ENCODE measurements at regions not wholly inside any gene's neighbourhood (a gene's known extent, or its start where the extent isn't known, plus 50 kb on each side); places are given as distances from the start of the nearest gene placed in this dataset.

DNA sequence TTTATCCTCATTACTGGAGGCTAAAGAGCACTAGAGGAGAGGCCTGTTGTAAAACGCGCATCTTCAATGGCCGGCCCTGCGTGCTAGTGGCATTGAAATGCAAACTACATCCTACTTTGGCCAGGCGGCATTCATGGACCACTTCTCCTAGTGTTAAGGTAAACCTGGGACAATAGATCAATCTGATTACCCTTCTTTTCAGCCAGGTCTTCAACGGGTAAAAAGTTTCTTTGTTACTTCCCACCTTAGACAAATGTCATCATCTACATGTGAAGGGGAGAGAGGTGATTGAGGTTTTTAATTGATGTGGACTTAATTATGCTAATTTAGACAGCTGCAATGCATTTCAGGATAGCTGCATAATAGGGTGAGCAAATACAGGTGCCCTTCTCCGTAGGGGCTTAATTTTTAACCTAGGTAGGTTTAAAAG lies 628.0 kb downstream of the ZEB2 start:
- TF ChIP-seq, protein P1, sequence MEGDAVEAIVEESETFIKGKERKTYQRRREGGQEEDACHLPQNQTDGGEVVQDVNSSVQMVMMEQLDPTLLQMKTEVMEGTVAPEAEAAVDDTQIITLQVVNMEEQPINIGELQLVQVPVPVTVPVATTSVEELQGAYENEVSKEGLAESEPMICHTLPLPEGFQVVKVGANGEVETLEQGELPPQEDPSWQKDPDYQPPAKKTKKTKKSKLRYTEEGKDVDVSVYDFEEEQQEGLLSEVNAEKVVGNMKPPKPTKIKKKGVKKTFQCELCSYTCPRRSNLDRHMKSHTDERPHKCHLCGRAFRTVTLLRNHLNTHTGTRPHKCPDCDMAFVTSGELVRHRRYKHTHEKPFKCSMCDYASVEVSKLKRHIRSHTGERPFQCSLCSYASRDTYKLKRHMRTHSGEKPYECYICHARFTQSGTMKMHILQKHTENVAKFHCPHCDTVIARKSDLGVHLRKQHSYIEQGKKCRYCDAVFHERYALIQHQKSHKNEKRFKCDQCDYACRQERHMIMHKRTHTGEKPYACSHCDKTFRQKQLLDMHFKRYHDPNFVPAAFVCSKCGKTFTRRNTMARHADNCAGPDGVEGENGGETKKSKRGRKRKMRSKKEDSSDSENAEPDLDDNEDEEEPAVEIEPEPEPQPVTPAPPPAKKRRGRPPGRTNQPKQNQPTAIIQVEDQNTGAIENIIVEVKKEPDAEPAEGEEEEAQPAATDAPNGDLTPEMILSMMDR (IDR thresholded peaks at IDR 0.05) = no peak

DNA sequence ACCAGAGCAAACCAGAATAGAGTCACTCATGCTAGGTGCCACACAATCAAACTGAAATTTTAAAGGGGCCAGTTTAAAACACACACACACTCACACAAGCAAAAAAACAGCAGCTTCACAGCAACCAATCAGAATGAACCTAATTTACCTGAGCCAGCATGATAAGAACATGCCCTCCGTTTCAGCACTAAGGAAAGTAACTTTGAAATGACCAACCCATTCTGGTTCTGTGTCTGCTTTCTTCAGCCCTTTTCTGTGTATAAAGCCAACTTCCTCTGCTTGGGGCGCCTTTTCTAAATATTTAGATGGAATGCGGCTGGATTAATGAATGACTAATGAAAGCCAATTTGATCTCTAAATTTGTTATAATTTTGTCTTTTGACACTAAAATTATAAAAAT lies 629.1 kb downstream of the ZEB2 start:
- TF ChIP-seq, protein P1 (IDR thresholded peaks at IDR 0.05) = no peak

DNA sequence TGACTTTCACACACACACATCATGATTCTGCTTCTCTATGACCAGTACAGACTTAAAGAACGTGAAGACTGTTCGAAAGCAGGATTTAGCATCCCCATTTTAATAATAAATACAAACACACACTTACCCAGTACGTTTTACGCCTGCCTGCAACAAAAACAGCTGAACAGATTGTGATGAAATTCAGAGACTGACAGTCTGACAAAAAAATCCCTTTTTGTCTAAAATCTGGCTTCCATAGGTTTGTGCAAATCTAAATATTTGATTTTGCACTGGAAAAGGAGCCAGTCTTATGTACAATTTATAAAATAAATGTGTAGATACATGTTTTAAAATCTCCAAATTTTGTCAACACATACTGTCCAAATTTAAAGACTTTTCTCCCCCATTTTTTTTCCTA lies 630.7 kb downstream of the ZEB2 start:
- TF ChIP-seq, protein P1 (IDR thresholded peaks at IDR 0.05) = no peak

DNA sequence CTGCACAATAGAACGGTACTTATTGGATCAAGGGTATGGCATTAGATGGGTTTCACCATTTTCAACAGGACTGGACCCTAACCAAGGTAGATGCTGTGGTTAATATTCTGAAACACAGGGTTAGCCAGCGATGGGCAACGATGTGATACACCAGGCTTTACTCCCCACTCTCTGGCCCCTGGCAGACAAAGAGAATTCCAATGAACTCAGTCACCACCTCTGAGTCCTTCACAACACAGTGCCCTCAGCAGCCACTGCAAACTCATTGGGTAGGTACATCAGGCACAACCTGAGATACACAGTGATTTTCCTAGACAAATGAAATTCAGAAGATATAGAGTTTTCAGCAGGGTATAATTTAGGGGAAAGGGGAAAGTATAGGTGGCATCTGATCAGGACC lies 634.5 kb downstream of the ZEB2 start:
- TF ChIP-seq, protein P1 (IDR thresholded peaks at IDR 0.05) = no peak

DNA sequence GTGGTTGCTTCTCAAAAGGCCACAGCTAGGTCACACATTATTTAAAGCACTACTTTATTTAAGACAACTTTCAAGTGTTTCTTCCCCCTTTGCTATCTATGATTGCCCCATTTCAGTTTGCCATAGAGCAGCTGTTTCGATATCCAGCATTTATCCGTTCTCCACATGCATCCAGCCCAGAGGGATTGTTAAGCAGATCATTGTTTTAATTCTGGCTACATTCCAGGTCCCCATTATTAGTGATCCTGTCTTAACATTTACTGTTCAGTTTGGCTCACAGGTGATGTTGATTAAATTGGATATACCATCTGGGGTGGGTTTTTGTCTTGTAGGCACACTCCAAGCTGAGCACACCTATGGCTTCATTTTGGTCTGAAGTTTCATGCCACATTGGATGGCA lies 638.7 kb downstream of the ZEB2 start:
- TF ChIP-seq, protein P1 (IDR thresholded peaks at IDR 0.05) = no peak

DNA sequence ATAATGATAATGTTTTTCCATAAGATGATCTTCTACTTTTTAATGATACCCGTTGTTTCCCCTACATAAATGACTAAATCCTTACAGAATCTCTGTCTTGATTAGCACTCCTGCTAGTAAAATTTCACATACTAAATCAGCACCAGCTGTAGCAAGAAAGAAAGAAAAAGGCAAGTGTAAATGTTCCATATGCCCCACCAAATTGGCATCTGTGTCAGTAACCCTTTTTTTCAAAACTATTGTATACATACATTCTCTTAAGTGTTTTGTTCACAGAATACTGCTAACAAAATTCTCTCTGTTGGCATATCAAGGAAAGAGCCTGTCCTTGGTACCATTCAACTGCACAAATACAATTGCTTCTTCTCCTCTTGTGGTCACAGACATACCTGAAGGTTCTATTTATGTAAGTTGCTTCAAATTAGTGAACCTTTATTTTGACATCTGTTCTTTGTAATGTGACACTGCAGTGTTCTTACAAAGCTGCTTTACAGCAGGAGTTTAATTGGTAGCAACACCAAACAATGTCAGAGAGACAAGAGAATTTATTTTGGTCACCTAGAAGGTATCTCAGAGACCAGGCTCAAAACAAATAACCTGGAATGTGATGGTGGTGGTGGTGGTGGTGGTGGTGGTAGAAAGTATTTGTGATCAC lies 641.9 kb downstream of the ZEB2 start:
- TF ChIP-seq, protein P1 (IDR thresholded peaks at IDR 0.05) = no peak

DNA sequence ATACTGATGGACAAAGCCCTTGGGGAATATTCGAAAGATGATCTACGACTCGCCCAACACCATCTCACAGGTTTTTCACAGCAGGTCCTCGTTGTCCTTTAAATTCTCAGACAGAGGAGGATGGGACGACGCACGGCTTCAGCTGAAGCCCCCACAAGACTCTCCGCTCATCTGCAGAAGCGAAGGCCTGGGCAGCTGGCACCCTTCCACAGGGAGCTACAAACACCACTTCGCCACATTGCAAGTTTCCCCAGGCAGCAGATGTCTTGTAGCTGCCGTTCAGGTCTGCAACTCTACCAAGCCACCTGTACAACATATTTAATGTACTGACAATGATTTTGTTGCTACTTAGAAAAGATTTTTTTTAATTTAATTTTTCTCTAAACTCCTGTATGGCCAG lies 642.9 kb downstream of the ZEB2 start:
- TF ChIP-seq, protein P1 (IDR thresholded peaks at IDR 0.05) = no peak
